Glutamatergic neuron (in vitro differentiated cells): ENCODE measurements at regions not wholly inside any gene's neighbourhood (a gene's known extent, or its start where the extent isn't known, plus 50 kb on each side); places are given as distances from the start of the nearest gene placed in this dataset.

Source experiments
- DNase-seq: peaks from one replicate; pipeline ENCODE4 v3.0.0; 2022
- H3K27ac Mint-ChIP-seq: one replicate; pipeline ENCODE4 v1.8.0; 2020; ENCODE audit warnings: mild to moderate bottlenecking, mixed read lengths, inconsistent platforms; ENCODE audit not compliant: unreplicated experiment
- H3K27me3 Mint-ChIP-seq: one replicate; pipeline ENCODE4 v1.8.0; 2020; ENCODE audit warnings: mild to moderate bottlenecking, moderate library complexity, mixed read lengths, inconsistent platforms; ENCODE audit not compliant: unreplicated experiment
- H3K36me3 Mint-ChIP-seq: one replicate; pipeline ENCODE4 v1.8.0; 2020; ENCODE audit warnings: mild to moderate bottlenecking, mixed read lengths, inconsistent platforms; ENCODE audit not compliant: unreplicated experiment
- H3K4me1 Mint-ChIP-seq: one replicate; pipeline ENCODE4 v1.8.0; 2020; ENCODE audit warnings: mild to moderate bottlenecking, low read depth, mixed read lengths, inconsistent platforms; ENCODE audit not compliant: unreplicated experiment
- H3K4me3 Mint-ChIP-seq: one replicate; pipeline ENCODE4 v1.8.0; 2020; ENCODE audit warnings: mild to moderate bottlenecking, mixed read lengths, inconsistent platforms; ENCODE audit not compliant: unreplicated experiment
- H3K9me3 Mint-ChIP-seq: one replicate; pipeline ENCODE4 v1.8.0; 2020; ENCODE audit warnings: mild to moderate bottlenecking, moderate library complexity, mixed read lengths, inconsistent platforms; ENCODE audit not compliant: unreplicated experiment
- CTCF ChIP-seq: fragments of 200-600 bp; sonication (generic); IDR thresholded peaks from one replicate; pipeline ENCODE4 v1.5.0; 2021; ENCODE audit not compliant: partially characterized antibody, unreplicated experiment

DNA sequence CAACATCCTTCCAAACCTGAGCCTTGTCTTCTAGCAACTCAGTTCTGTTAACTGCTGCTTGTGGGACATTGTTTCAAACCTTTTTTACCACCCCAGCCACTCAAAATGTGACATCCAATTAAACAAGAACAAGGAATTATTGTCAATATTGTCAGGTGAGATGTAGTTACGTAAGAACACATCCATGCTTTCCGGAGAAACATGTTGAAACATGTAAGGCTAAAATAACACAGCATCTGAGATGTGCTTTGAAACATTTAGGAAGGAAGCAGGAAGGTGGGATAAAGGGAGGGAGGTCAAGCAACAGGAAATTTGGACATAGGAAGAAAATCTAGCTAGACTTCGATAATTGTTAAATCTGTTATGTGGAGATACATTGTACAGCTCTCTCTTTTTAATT, 50.9 kb upstream of the PRICKLE2 start:
- H3K36me3 Mint-ChIP-seq: no peaks in the 10 kb centered on the region
- TF ChIP-seq CTCF: no peak

More for the DNA sequence above, 50.9 kb upstream of the PRICKLE2 start:
- DNase-seq: no peak
- Mint-ChIP-seq H3K4me1 (no peaks in the 10 kb centered on the region), H3K9me3 (no peaks in the 10 kb centered on the region), H3K4me3 (no peak overlapping the region), H3K27me3 (no peaks in the 10 kb centered on the region), H3K27ac (no peak overlapping the region)
